HepG2 (cell line): ENCODE measurements at regions not wholly inside any gene's neighbourhood (a gene's known extent, or its start where the extent isn't known, plus 50 kb on each side); places are given as distances from the start of the nearest gene placed in this dataset.

Experiments used
- ATAC-seq: fragments of 200-7000 bp; cut with Tn5 transposase; 3 replicates; pipeline ENCODE4 v1.9.1; 2020; ENCODE audit warnings: mild to moderate bottlenecking, moderate library complexity
- BruUV-seq: library from RNA; stranded (reverse); fragments of 400-500 nt; replicated peaks from 2 replicates; lab custom pipeline; 2021; lab: Mats Ljungman, UMichigan
- CTCF ChIA-PET: fragments of 300-600 bp; formaldehyde crosslinking; extraction: SDS; loops from one replicate; lab custom pipeline; 2021; ENCODE audit warnings: low total read pairs, inconsistent platforms, low intra/inter-chr PET ratio; lab: Yijun Ruan, JAX
- POLR2A ChIA-PET: fragments of 350-600 bp; sonication (Branson Sonifier 250); formaldehyde crosslinking; loops from one replicate; lab custom pipeline; 2020; ENCODE audit warnings: antibody characterized with exemption, inconsistent platforms; lab: Yijun Ruan, JAX
- DNase-seq: peaks from one replicate; pipeline ENCODE4 v3.0.0-alpha.2; 2015; ENCODE audit warnings: low spot score
- FAIRE-seq: peaks from 3 replicates; lab custom pipeline; 2011; peaks lifted over from hg19 to GRCh38; lab: Jason Lieb, UNC
- H2AFZ ChIP-seq: one replicate; pipeline ENCODE4 v1.6.1; 2011; ENCODE audit warnings: low read length, inconsistent platforms
- H3K27ac ChIP-seq: fragments of 300-600 bp; 3 replicates; pipeline ENCODE4 v1.8.0; 2011; ENCODE audit warnings: mixed run types, mild to moderate bottlenecking, mixed read lengths, low read length, inconsistent platforms; ENCODE audit not compliant: insufficient read depth; ENCODE audit errors: extremely low read length
- H3K27me3 ChIP-seq, 2 experiments: fragments of 200-600 bp in 1 of 2; 2 replicates in 1 of 2; 3 replicates in 1 of 2; pipeline versions ENCODE4 v1.6.0 to v1.8.0; 2011; ENCODE audit warnings: low read length in 2 of 2, mild to moderate bottlenecking in 2 of 2, moderate library complexity in 2 of 2, inconsistent platforms in 1 of 2; ENCODE audit not compliant: insufficient read depth in 2 of 2, control insufficient read depth in 1 of 2
- H3K36me3 ChIP-seq, 2 experiments: fragments of 200-600 bp in 1 of 2; replicated peaks in 1 of 2; 2 replicates in 1 of 2; 3 replicates in 1 of 2; pipeline versions ENCODE4 v1.5.1 to v1.8.0; 2011; ENCODE audit warnings: low read length in 2 of 2, inconsistent platforms in 1 of 2; ENCODE audit not compliant: insufficient read depth in 2 of 2, control insufficient read depth in 1 of 2
- H3K4me1 ChIP-seq: 2 replicates; pipeline ENCODE4 v1.5.1; 2012; ENCODE audit warnings: low read length, inconsistent platforms; ENCODE audit not compliant: insufficient read depth
- H3K4me2 ChIP-seq: 2 replicates; pipeline ENCODE4 v1.6.0; 2011; ENCODE audit warnings: low read depth, low read length, inconsistent platforms
- H3K4me3 ChIP-seq, 3 experiments: fragments of 200-600 bp in 1 of 3; sonication (generic), shearing (Covaris generic) in 1 of 3; replicated peaks in 1 of 3; 2 replicates each; pipeline ENCODE4 v1.5.1; 2011 to 2016; ENCODE audit warnings: low read length in 3 of 3, inconsistent platforms in 2 of 3, low read depth in 2 of 3, mild to moderate bottlenecking in 2 of 3, control low read depth in 1 of 3, mixed read lengths in 1 of 3; ENCODE audit not compliant: insufficient read depth in 1 of 3
- H3K79me2 ChIP-seq: one replicate; pipeline ENCODE4 v1.6.1; 2011; ENCODE audit warnings: low read length, inconsistent platforms; ENCODE audit not compliant: insufficient read depth
- H3K9ac ChIP-seq: 2 replicates; pipeline ENCODE4 v1.6.0; 2011; ENCODE audit warnings: mild to moderate bottlenecking, low read depth, low read length, inconsistent platforms; ENCODE audit not compliant: insufficient read depth
- H3K9me3 ChIP-seq: 2 replicates; pipeline ENCODE4 v1.5.1; 2012; ENCODE audit warnings: mild to moderate bottlenecking, low read length
- H4K20me1 ChIP-seq: 2 replicates; pipeline ENCODE4 v1.6.0; 2011; ENCODE audit warnings: inconsistent platforms, mild to moderate bottlenecking, low read length, moderate library complexity; ENCODE audit not compliant: insufficient read depth
- GZF1 ChIP-seq: sonication (generic); formaldehyde crosslinking; IDR thresholded peaks from 2 replicates; pipeline ENCODE4 v1.5.1; 2020; ENCODE audit warnings: mild to moderate bottlenecking, missing genetic modification reagents
- ISL2 ChIP-seq: sonication (generic); formaldehyde crosslinking; IDR thresholded peaks from 2 replicates; pipeline ENCODE4 v1.5.0; 2020; ENCODE audit warnings: missing genetic modification reagents
- SOX5 ChIP-seq: IDR thresholded peaks from 2 replicates; pipeline ENCODE4 v1.6.1; 2016; ENCODE audit warnings: borderline replicate concordance
- TGIF2 ChIP-seq: IDR thresholded peaks from 2 replicates; pipeline ENCODE4 v1.6.1; 2016; ENCODE audit warnings: control low read depth, missing compliant biosample characterization
- XRCC5 ChIP-seq: fragments of 200-400 bp; formaldehyde crosslinking; optimal IDR thresholded peaks from 2 replicates; pipeline ENCODE3; 2017; ENCODE audit warnings: mild to moderate bottlenecking, low read length
- ZBTB7A ChIP-seq: sonication (generic); formaldehyde crosslinking; IDR thresholded peaks from 2 replicates; pipeline ENCODE4 v1.8.0; 2022; ENCODE audit warnings: mild to moderate bottlenecking, missing genetic modification reagents
- ZNF256 ChIP-seq: sonication (generic); formaldehyde crosslinking; conservative IDR thresholded peaks from 2 replicates; pipeline ENCODE4 v1.4.0; 2020; ENCODE audit warnings: missing genetic modification reagents
- ZNF281 ChIP-seq: sonication (generic); formaldehyde crosslinking; IDR thresholded peaks from 2 replicates; pipeline ENCODE4 v1.4.0; 2020; ENCODE audit warnings: missing genetic modification reagents, borderline replicate concordance
- ZNF816 ChIP-seq: sonication (generic); formaldehyde crosslinking; IDR thresholded peaks from 2 replicates; pipeline ENCODE4 v1.8.0; 2022; ENCODE audit warnings: missing genetic modification reagents, mild to moderate bottlenecking, borderline replicate concordance
- ZSCAN21 ChIP-seq: sonication (generic); formaldehyde crosslinking; IDR thresholded peaks from 2 replicates; pipeline ENCODE4 v1.8.0; 2022; ENCODE audit warnings: mild to moderate bottlenecking, missing genetic modification reagents, moderate library complexity, borderline replicate concordance
- in situ Hi-C: cut with HindIII; loops from 2 replicates; pipeline ENCODE4 v1.10.0; 2017; ENCODE audit warnings: low pct_unique_long_range_greater_than_20kb; ENCODE audit not compliant: extremely low pct_ligation_motif_present
- intact Hi-C: fragments of 100-400 bp; cut with micrococcal nuclease; formaldehyde crosslinking; loops from one replicate; pipeline ENCODE4 v1.10.0; 2022; ENCODE audit not compliant: unreplicated experiment

GRCh38 chr6:118722829-118723813 lies 71.7 kb upstream of the CEP85L start (continued):
- no peak for TF ChIP-seq XRCC5

DNA sequence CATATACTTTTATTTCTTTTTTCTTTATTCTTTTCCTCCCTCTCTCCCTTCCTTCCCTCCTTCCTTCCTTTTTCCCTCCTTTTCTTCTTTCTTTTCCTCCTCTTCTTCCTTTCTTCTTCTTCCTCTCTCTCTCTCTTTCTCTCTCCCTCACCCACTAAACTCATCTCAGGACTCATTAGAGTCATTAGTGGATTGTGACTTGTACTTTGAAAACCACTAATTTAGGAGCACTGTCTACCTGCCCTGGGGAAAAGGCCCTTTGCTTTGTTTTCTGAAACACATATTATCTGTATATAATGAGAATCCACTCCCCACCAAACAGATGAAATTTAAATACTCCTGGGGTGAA lies 68.7 kb upstream of the CEP85L start:
- Histone ChIP-seq H3K9ac (no peak overlapping the region), H4K20me1 (no peaks in the 10 kb centered on the region), H3K4me2 (no peak overlapping the region), H3K4me1 (no peaks in the 10 kb centered on the region), H3K9me3 (no peaks in the 10 kb centered on the region), H3K36me3 (no peaks in the 10 kb centered on the region), H3K4me3 (no peak overlapping the region), H3K27me3 (peaks cover 0 to 33% of the 10 kb centered on the region in 2 experiments; a peak in 3 of 5 replicates), H3K27ac (no peak overlapping the region), H3K79me2 (no peaks in the 10 kb centered on the region), H2AFZ (no peak overlapping the region)
- TF ChIP-seq ZNF256 (CRISPR knock-in tag) (no peak), ZNF816 (CRISPR knock-in tag) (no peak), ZNF281 (CRISPR knock-in tag) (no peak), GZF1 (CRISPR knock-in tag) (no peak), ZBTB7A (CRISPR knock-in tag) (no peak), SOX5 (no peak), ZSCAN21 (CRISPR knock-in tag) (no peak), TGIF2 (no peak), ISL2 (CRISPR knock-in tag) (no peak)
- intact Hi-C loops = no loop called here
- ATAC-seq = no peak
- CTCF ChIA-PET = no interaction called here
- BruUV-seq = no TSS peak
- FAIRE-seq = no peak
- POLR2A ChIA-PET = no interaction called here
- DNase-seq = no peak
- in situ Hi-C loops = no loop called here
